Osteocyte (in vitro differentiated cells): ENCODE measurements at regions not wholly inside any gene's neighbourhood (a gene's known extent, or its start where the extent isn't known, plus 50 kb on each side); places are given as distances from the start of the nearest gene placed in this dataset.

Source experiments
- DNase-seq: peaks from one replicate; pipeline ENCODE4 v3.0.0; 2021; ENCODE audit warnings: mixed read lengths; ENCODE audit not compliant: unreplicated experiment; ENCODE audit errors: extremely low spot score
- H3K27ac Mint-ChIP-seq: one replicate; pipeline ENCODE4 v1.8.0; 2021; ENCODE audit warnings: mild to moderate bottlenecking, mixed read lengths; ENCODE audit not compliant: unreplicated experiment
- H3K27me3 Mint-ChIP-seq: one replicate; pipeline ENCODE4 v1.8.0; 2021; ENCODE audit warnings: mixed read lengths; ENCODE audit not compliant: unreplicated experiment
- H3K36me3 Mint-ChIP-seq: one replicate; pipeline ENCODE4 v1.8.0; 2021; ENCODE audit warnings: mixed read lengths; ENCODE audit not compliant: unreplicated experiment
- H3K4me1 Mint-ChIP-seq: one replicate; pipeline ENCODE4 v1.8.0; 2021; ENCODE audit warnings: mixed read lengths; ENCODE audit not compliant: unreplicated experiment
- H3K4me3 Mint-ChIP-seq: one replicate; pipeline ENCODE4 v1.8.0; 2021; ENCODE audit warnings: mild to moderate bottlenecking, moderate library complexity, mixed read lengths; ENCODE audit not compliant: unreplicated experiment
- H3K9me3 Mint-ChIP-seq: one replicate; pipeline ENCODE4 v1.8.0; 2021; ENCODE audit warnings: mixed read lengths; ENCODE audit not compliant: unreplicated experiment
- CTCF ChIP-seq: fragments of 200-600 bp; sonication (generic); IDR thresholded peaks from 2 replicates; pipeline ENCODE4 v1.5.0; 2021; ENCODE audit warnings: antibody characterized with exemption, mild to moderate bottlenecking, moderate library complexity

GRCh38 chr7:15932318-15932717 is 245.8 kb upstream of the MEOX2 start:
- no peak for TF ChIP-seq CTCF
- Mint-ChIP-seq H3K4me3 (no peak overlapping the region), H3K9me3 (peaks cover 8% of the 10 kb centered on the region), H3K27me3 (no peaks in the 10 kb centered on the region), H3K27ac (no peak overlapping the region), H3K4me1 (peaks cover 6% of the 10 kb centered on the region), H3K36me3 (peaks cover 1% of the 10 kb centered on the region)
- no peak for DNase-seq

GRCh38 chr7:15929411-15929810 is 242.9 kb upstream of the MEOX2 start:
- no peak for DNase-seq
- Mint-ChIP-seq H3K9me3 (peaks cover 25% of the 10 kb centered on the region), H3K27ac (no peak overlapping the region), H3K4me1 (no peaks in the 10 kb centered on the region), H3K36me3 (peaks cover 2% of the 10 kb centered on the region), H3K27me3 (no peaks in the 10 kb centered on the region), H3K4me3 (no peak overlapping the region)
- TF ChIP-seq CTCF, result no peak

- Mint-ChIP-seq H3K4me3 (no peak overlapping the region), H3K9me3 (peaks cover 25% of the 10 kb centered on the region), H3K4me1 (peaks cover 17% of the 10 kb centered on the region), H3K27me3 (no peaks in the 10 kb centered on the region), H3K36me3 (peaks cover 5% of the 10 kb centered on the region), H3K27ac (no peak overlapping the region)
- TF ChIP-seq CTCF, result no peak
- no peak for DNase-seq
Observed at GRCh38 chr7:15925608-15926007, 239.1 kb upstream of the MEOX2 start.

GRCh38 chr7:15924910-15925309 is 238.4 kb upstream of the MEOX2 start:
- no peak for DNase-seq
- no peak overlapping the region for H3K27ac Mint-ChIP-seq
- H3K27me3 Mint-ChIP-seq, result no peaks in the 10 kb centered on the region
- no peak overlapping the region for H3K4me3 Mint-ChIP-seq
- TF ChIP-seq CTCF, result no peak
- H3K9me3 Mint-ChIP-seq, result peaks cover 25% of the 10 kb centered on the region
- H3K36me3 Mint-ChIP-seq, result peaks cover 5% of the 10 kb centered on the region
- peaks cover 17% of the 10 kb centered on the region for H3K4me1 Mint-ChIP-seq

GRCh38 chr7:15922002-15922401 is 235.5 kb upstream of the MEOX2 start:
- peaks cover 3% of the 10 kb centered on the region for H3K36me3 Mint-ChIP-seq
- H3K27ac Mint-ChIP-seq, result peak overlapping the region; percentile 52
- TF ChIP-seq CTCF, result no peak
- H3K27me3 Mint-ChIP-seq, result no peaks in the 10 kb centered on the region
- H3K4me3 Mint-ChIP-seq, result no peak overlapping the region
- DNase-seq, result no peak
- H3K9me3 Mint-ChIP-seq, result peaks cover 15% of the 10 kb centered on the region
- peaks cover 34% of the 10 kb centered on the region for H3K4me1 Mint-ChIP-seq
